Activated T-helper 2 cell treated with anti-CD3 and anti-CD28 coated beads, Interferon-gamma antibody, Interleukin-2, Interleukin-4, amounts not matched to agents 10 μg/mL and 5 μg/mL and 100 μg/mL, durations not matched to agents 14 hours and 24 hours and 36 hours (primary cell): ENCODE measurements at regions not wholly inside any gene's neighbourhood (a gene's known extent, or its start where the extent isn't known, plus 50 kb on each side); places are given as distances from the start of the nearest gene placed in this dataset.

ENCODE experiments used
- DNase-seq: peaks from one replicate; pipeline ENCODE4 v3.0.0; 2021; ENCODE audit warnings: low spot score
- H3K27ac Mint-ChIP-seq: one replicate; pipeline ENCODE4 v1.8.0; 2021; ENCODE audit warnings: mixed read lengths
- H3K27me3 Mint-ChIP-seq: one replicate; pipeline ENCODE4 v1.8.0; 2021; ENCODE audit warnings: low read depth, mixed read lengths
- H3K36me3 Mint-ChIP-seq: one replicate; pipeline ENCODE4 v1.8.0; 2021; ENCODE audit warnings: low read depth, mixed read lengths
- H3K4me1 Mint-ChIP-seq: one replicate; pipeline ENCODE4 v1.8.0; 2021; ENCODE audit warnings: low read depth, mixed read lengths
- H3K4me3 Mint-ChIP-seq: one replicate; pipeline ENCODE4 v1.8.0; 2021; ENCODE audit warnings: low read depth, mild to moderate bottlenecking, moderate library complexity, mixed read lengths
- H3K9me3 Mint-ChIP-seq: one replicate; pipeline ENCODE4 v1.8.0; 2021; ENCODE audit warnings: mixed read lengths
- intact Hi-C: fragments of 100-400 bp; cut with micrococcal nuclease; formaldehyde crosslinking; loops from one replicate; pipeline ENCODE4 v1.15.1; 2023

GRCh38 chr17:83152227-83152744 is 72.9 kb downstream of the METRNL start:
- no peak overlapping the region for H3K27ac Mint-ChIP-seq
- no peak overlapping the region for H3K4me3 Mint-ChIP-seq
- DNase-seq, result no peak
- H3K9me3 Mint-ChIP-seq, result no peaks in the 10 kb centered on the region
- intact Hi-C loops, result no loop called here
- no peaks in the 10 kb centered on the region for H3K36me3 Mint-ChIP-seq
- H3K27me3 Mint-ChIP-seq, result peaks cover 8% of the 10 kb centered on the region
- peaks cover 20% of the 10 kb centered on the region for H3K4me1 Mint-ChIP-seq

- H3K9me3 Mint-ChIP-seq, result no peaks in the 10 kb centered on the region
- no peak overlapping the region for H3K4me3 Mint-ChIP-seq
- no peak for DNase-seq
- H3K36me3 Mint-ChIP-seq, result no peaks in the 10 kb centered on the region
- peaks cover 13% of the 10 kb centered on the region for H3K27me3 Mint-ChIP-seq
- H3K4me1 Mint-ChIP-seq, result peaks cover 13% of the 10 kb centered on the region
- intact Hi-C loops, result no loop called here
- no peak overlapping the region for H3K27ac Mint-ChIP-seq
Measured at GRCh38 chr17:83152745-83153611, 73.6 kb downstream of the METRNL start.

- peaks cover 14% of the 10 kb centered on the region for H3K27me3 Mint-ChIP-seq
- no peak for DNase-seq
- H3K27ac Mint-ChIP-seq, result no peak overlapping the region
- H3K36me3 Mint-ChIP-seq, result no peaks in the 10 kb centered on the region
- H3K4me3 Mint-ChIP-seq, result no peak overlapping the region
- H3K9me3 Mint-ChIP-seq, result no peaks in the 10 kb centered on the region
- intact Hi-C loops, result no loop called here
- H3K4me1 Mint-ChIP-seq, result peaks cover 8% of the 10 kb centered on the region
Measured at GRCh38 chr17:83153681-83154310, 74.4 kb downstream of the METRNL start.

- Mint-ChIP-seq H3K36me3 (no peaks in the 10 kb centered on the region), H3K9me3 (no peaks in the 10 kb centered on the region), H3K27me3 (peaks cover 16% of the 10 kb centered on the region), H3K4me3 (no peak overlapping the region), H3K27ac (no peak overlapping the region), H3K4me1 (peaks cover 8% of the 10 kb centered on the region)
- intact Hi-C loops, result no loop called here
- no peak for DNase-seq
Measured at GRCh38 chr17:83154311-83155127, 75.1 kb downstream of the METRNL start.

- DNase-seq, result no peak
- Mint-ChIP-seq H3K4me3 (no peak overlapping the region), H3K27ac (no peak overlapping the region), H3K36me3 (no peaks in the 10 kb centered on the region), H3K4me1 (peaks cover 8% of the 10 kb centered on the region), H3K27me3 (peaks cover 23% of the 10 kb centered on the region), H3K9me3 (no peaks in the 10 kb centered on the region)
- intact Hi-C loops, result no loop called here
Measured at GRCh38 chr17:83155128-83156121, 76.0 kb downstream of the METRNL start.

- Mint-ChIP-seq H3K4me1 (peaks cover 8% of the 10 kb centered on the region), H3K27ac (no peak overlapping the region), H3K27me3 (peaks cover 26% of the 10 kb centered on the region), H3K4me3 (no peak overlapping the region), H3K36me3 (no peaks in the 10 kb centered on the region), H3K9me3 (no peaks in the 10 kb centered on the region)
- intact Hi-C loops, result no loop called here
- no peak for DNase-seq
Measured at GRCh38 chr17:83156408-83156807, 77.0 kb downstream of the METRNL start.

- no peak overlapping the region for H3K4me3 Mint-ChIP-seq
- no peaks in the 10 kb centered on the region for H3K9me3 Mint-ChIP-seq
- H3K36me3 Mint-ChIP-seq, result no peaks in the 10 kb centered on the region
- no peak for DNase-seq
- H3K27ac Mint-ChIP-seq, result no peak overlapping the region
- intact Hi-C loops, result no loop called here
- peaks cover 8% of the 10 kb centered on the region for H3K4me1 Mint-ChIP-seq
- peaks cover 43% of the 10 kb centered on the region for H3K27me3 Mint-ChIP-seq
Measured at GRCh38 chr17:83159204-83160049, 80.0 kb downstream of the METRNL start.

- H3K27ac Mint-ChIP-seq, result no peak overlapping the region
- no peak for DNase-seq
- no peaks in the 10 kb centered on the region for H3K36me3 Mint-ChIP-seq
- intact Hi-C loops, result no loop called here
- peaks cover 3% of the 10 kb centered on the region for H3K4me1 Mint-ChIP-seq
- H3K4me3 Mint-ChIP-seq, result no peak overlapping the region
- no peaks in the 10 kb centered on the region for H3K9me3 Mint-ChIP-seq
- peaks cover 49% of the 10 kb centered on the region for H3K27me3 Mint-ChIP-seq
Measured at GRCh38 chr17:83160443-83161297, 81.3 kb downstream of the METRNL start.

- Mint-ChIP-seq H3K4me3 (no peak overlapping the region), H3K4me1 (no peaks in the 10 kb centered on the region), H3K27me3 (peaks cover 50% of the 10 kb centered on the region), H3K9me3 (no peaks in the 10 kb centered on the region), H3K36me3 (no peaks in the 10 kb centered on the region), H3K27ac (no peak overlapping the region)
- DNase-seq, result no peak
- intact Hi-C loops, result no loop called here
Measured at GRCh38 chr17:83161298-83162034, 82.1 kb downstream of the METRNL start.

GRCh38 chr17:83162035-83162745 is 82.8 kb downstream of the METRNL start:
- H3K36me3 Mint-ChIP-seq, result no peaks in the 10 kb centered on the region
- no peak for DNase-seq
- no peak overlapping the region for H3K4me3 Mint-ChIP-seq
- no peaks in the 10 kb centered on the region for H3K4me1 Mint-ChIP-seq
- intact Hi-C loops, result no loop called here
- H3K27me3 Mint-ChIP-seq, result peaks cover 53% of the 10 kb centered on the region
- H3K9me3 Mint-ChIP-seq, result no peaks in the 10 kb centered on the region
- H3K27ac Mint-ChIP-seq, result no peak overlapping the region
